MM.1S (cell line): ENCODE measurements at regions not wholly inside any gene's neighbourhood (a gene's known extent, or its start where the extent isn't known, plus 50 kb on each side); places are given as distances from the start of the nearest gene placed in this dataset.

Source experiments
- DNase-seq: peaks from one replicate; pipeline ENCODE4 v3.0.0-alpha.2; 2015
- H2AFZ ChIP-seq: fragments of 300-600 bp; sonication (generic); 2 replicates; pipeline ENCODE4 v1.6.0; 2016; ENCODE audit warnings: antibody characterized with exemption, low read length
- H3F3A ChIP-seq: fragments of 300-600 bp; sonication (generic); 2 replicates; pipeline ENCODE4 v1.6.1; 2016; ENCODE audit warnings: mild to moderate bottlenecking, antibody characterized with exemption, low read length, moderate library complexity, mixed read lengths; ENCODE audit not compliant: insufficient read depth
- H3K27ac ChIP-seq: fragments of 300-600 bp; sonication (generic); 2 replicates; pipeline ENCODE4 v1.5.1; 2016; ENCODE audit warnings: mild to moderate bottlenecking, low read length
- H3K27me3 ChIP-seq: fragments of 300-600 bp; sonication (generic); replicated peaks from 2 replicates; pipeline ENCODE4 v1.6.0; 2016; ENCODE audit warnings: low read length; ENCODE audit not compliant: insufficient read depth
- H3K36me3 ChIP-seq: fragments of 300-600 bp; sonication (generic); replicated peaks from 2 replicates; pipeline ENCODE4 v1.6.1; 2016; ENCODE audit warnings: mild to moderate bottlenecking, low read length, mixed read lengths; ENCODE audit not compliant: insufficient read depth
- H3K4me1 ChIP-seq: fragments of 300-600 bp; sonication (generic); 2 replicates; pipeline ENCODE4 v1.6.1; 2016; ENCODE audit warnings: low read length, mixed read lengths
- H3K4me2 ChIP-seq: fragments of 300-600 bp; sonication (generic); 2 replicates; pipeline ENCODE4 v1.6.0; 2016; ENCODE audit warnings: low read depth, low read length
- H3K4me3 ChIP-seq: fragments of 300-600 bp; sonication (generic); 2 replicates; pipeline ENCODE4 v1.5.1; 2016; ENCODE audit warnings: low read length, mixed read lengths
- H3K79me2 ChIP-seq: fragments of 300-600 bp; sonication (generic); 2 replicates; pipeline ENCODE4 v1.6.1; 2016; ENCODE audit warnings: mixed run types, low read length, mixed read lengths
- H3K9ac ChIP-seq: fragments of 300-600 bp; sonication (generic); 2 replicates; pipeline ENCODE4 v1.6.1; 2016; ENCODE audit warnings: low read length, mixed read lengths
- H3K9me2 ChIP-seq: fragments of 300-600 bp; sonication (generic); replicated peaks from 2 replicates; pipeline ENCODE4 v1.6.1; 2016; ENCODE audit warnings: mild to moderate bottlenecking, low read length, mixed read lengths; ENCODE audit not compliant: insufficient read depth
- H3K9me3 ChIP-seq: fragments of 300-600 bp; sonication (generic); replicated peaks from 2 replicates; pipeline ENCODE4 v1.6.1; 2016; ENCODE audit warnings: mild to moderate bottlenecking, low read length, mixed read lengths; ENCODE audit not compliant: insufficient read depth
- H4K20me1 ChIP-seq: fragments of 300-600 bp; sonication (generic); 2 replicates; pipeline ENCODE4 v1.6.1; 2016; ENCODE audit warnings: mild to moderate bottlenecking, low read length, moderate library complexity, mixed read lengths; ENCODE audit not compliant: insufficient read depth
- CTCF ChIP-seq: fragments of 300-600 bp; sonication (generic); IDR thresholded peaks from 2 replicates; pipeline ENCODE4 v1.5.1; 2016; ENCODE audit warnings: antibody characterized with exemption, low read length, mixed read lengths
- EZH2 ChIP-seq: fragments of 300-600 bp; sonication (generic); optimal IDR thresholded peaks from 2 replicates; pipeline ENCODE3; 2017; ENCODE audit warnings: low read depth, mild to moderate bottlenecking, antibody characterized with exemption, low read length, mixed read lengths
- EZH2phosphoT487 ChIP-seq: fragments of 300-600 bp; sonication (generic); IDR thresholded peaks from 2 replicates; pipeline ENCODE4 v1.6.1; 2018; ENCODE audit warnings: antibody characterized with exemption, low read length

GRCh38 chr7:46687203-46687602 lies 766.1 kb upstream of the IGFBP3 start:
- H2AFZ ChIP-seq: no peak overlapping the region

GRCh38 chr7:46685051-46685450 lies 764.0 kb upstream of the IGFBP3 start:
- Histone ChIP-seq H3K27me3 (no peaks in the 10 kb centered on the region), H3K36me3 (no peaks in the 10 kb centered on the region), H3K4me1 (peaks cover 9% of the 10 kb centered on the region), H3K4me3 (no peak overlapping the region), H2AFZ (no peak overlapping the region), H3K79me2 (no peaks in the 10 kb centered on the region), H4K20me1 (no peaks in the 10 kb centered on the region), H3K27ac (no peak overlapping the region), H3K9me2 (no peaks in the 10 kb centered on the region), H3K9ac (no peak overlapping the region), H3K4me2 (no peak overlapping the region), H3K9me3 (no peaks in the 10 kb centered on the region), H3F3A (no peaks in the 10 kb centered on the region)
- no peak for TF ChIP-seq CTCF
- no peak for TF ChIP-seq EZH2phosphoT487
- no peak for TF ChIP-seq EZH2
- no peak for DNase-seq

More at GRCh38 chr7:46687203-46687602, 766.1 kb upstream of the IGFBP3 start:
- no peak for TF ChIP-seq EZH2phosphoT487
- H3K9ac ChIP-seq: no peak overlapping the region
- H3K9me2 ChIP-seq: no peaks in the 10 kb centered on the region
- H3K4me2 ChIP-seq: no peak overlapping the region
- no peak overlapping the region for H3K27ac ChIP-seq
- no peaks in the 10 kb centered on the region for H3F3A ChIP-seq
- no peak for DNase-seq
- no peaks in the 10 kb centered on the region for H3K4me1 ChIP-seq
- H3K9me3 ChIP-seq: no peaks in the 10 kb centered on the region
- no peaks in the 10 kb centered on the region for H3K36me3 ChIP-seq
- H4K20me1 ChIP-seq: no peaks in the 10 kb centered on the region
- no peaks in the 10 kb centered on the region for H3K79me2 ChIP-seq
- no peaks in the 10 kb centered on the region for H3K27me3 ChIP-seq
- no peak overlapping the region for H3K4me3 ChIP-seq

- DNase-seq: no peak
- no peaks in the 10 kb centered on the region for H4K20me1 ChIP-seq
- H3K9me3 ChIP-seq: no peaks in the 10 kb centered on the region
- H3K4me1 ChIP-seq: peaks cover 20% of the 10 kb centered on the region
- no peak overlapping the region for H3K9ac ChIP-seq
- TF ChIP-seq EZH2phosphoT487 (no peak), CTCF (no peak), EZH2 (no peak)
- H3K79me2 ChIP-seq: no peaks in the 10 kb centered on the region
- H3K27ac ChIP-seq: no peak overlapping the region
- H3F3A ChIP-seq: no peaks in the 10 kb centered on the region
- no peaks in the 10 kb centered on the region for H3K36me3 ChIP-seq
- H3K9me2 ChIP-seq: no peaks in the 10 kb centered on the region
- no peak overlapping the region for H3K4me2 ChIP-seq
- no peaks in the 10 kb centered on the region for H3K27me3 ChIP-seq
- H2AFZ ChIP-seq: no peak overlapping the region
- H3K4me3 ChIP-seq: no peak overlapping the region
These were observed 762.0 kb upstream of the IGFBP3 start for GRCh38 chr7:46682836-46683624.

- H3K9ac ChIP-seq: no peak overlapping the region
- no peaks in the 10 kb centered on the region for H3K9me2 ChIP-seq
- DNase-seq: no peak
- peaks cover 20% of the 10 kb centered on the region for H3K4me1 ChIP-seq
- no peak overlapping the region for H3K4me2 ChIP-seq
- no peak for TF ChIP-seq EZH2phosphoT487
- no peak for TF ChIP-seq CTCF
- no peak for TF ChIP-seq EZH2
- H4K20me1 ChIP-seq: no peaks in the 10 kb centered on the region
- no peak overlapping the region for H3K27ac ChIP-seq
- no peaks in the 10 kb centered on the region for H3F3A ChIP-seq
- no peak overlapping the region for H3K4me3 ChIP-seq
- H3K9me3 ChIP-seq: no peaks in the 10 kb centered on the region
- no peaks in the 10 kb centered on the region for H3K27me3 ChIP-seq
- H3K36me3 ChIP-seq: no peaks in the 10 kb centered on the region
- no peaks in the 10 kb centered on the region for H3K79me2 ChIP-seq
- H2AFZ ChIP-seq: no peak overlapping the region
These were observed 760.9 kb upstream of the IGFBP3 start for GRCh38 chr7:46681865-46682503.
